ENCODE measurements at regions not wholly inside any gene's neighbourhood (a gene's known extent, or its start where the extent isn't known, plus 50 kb on each side); places are given as distances from the start of the nearest gene placed in this dataset.

GRCh38 chr6:4308364-4308763 is 173.0 kb upstream of the ECI2 start:
- CTCF ChIA-PET = no interaction called here
- DNase-seq (ENCODE audit: low read depth, low spot score) = no peak
- Histone ChIP-seq H3K4me3 (ENCODE audit: low read depth in 2 of 2, low read length in 2 of 2) (no peak overlapping the region), H3K9me3 (ENCODE audit: control insufficient read depth, insufficient read depth, low read depth, low read length) (peaks cover 30% of the 10 kb centered on the region), H3K27me3 (ENCODE audit: control insufficient read depth, insufficient read depth, low read length) (no peaks in the 10 kb centered on the region), H3K36me3 (ENCODE audit: control insufficient read depth, insufficient read depth, low read length) (no peaks in the 10 kb centered on the region), H3K4me1 (ENCODE audit: control insufficient read depth, insufficient read depth, low read length) (no peaks in the 10 kb centered on the region), H3K27ac (ENCODE audit: low read length) (no peak overlapping the region)
- ATAC-seq = no peak
- POLR2A ChIA-PET = no interaction called here
- intact Hi-C loops (cut with micrococcal nuclease; ENCODE audit: unreplicated experiment) (no loop called here), in situ Hi-C loops (cut with HindIII; ENCODE audit: low pct_unique_long_range_greater_than_20kb, low sequenced_read_pairs) (no loop called here)
- no TSS peak for BruUV-seq (replicated peaks)
- TF ChIP-seq POLR2AphosphoS5 (IDR thresholded peaks at IDR 0.05; ENCODE audit: low read depth, low read length) (no peak), SIN3A (IDR thresholded peaks at IDR 0.05; ENCODE audit: borderline replicate concordance, insufficient read depth, low read depth, low read length) (no peak), TCF7L2 (IDR thresholded peaks at IDR 0.05; ENCODE audit: low read depth, low read length) (no peak), CTCF (IDR thresholded peaks at IDR 0.05) (no peak), REST (IDR thresholded peaks at IDR 0.05; ENCODE audit: insufficient read depth in 1 of 2, low read depth in 2 of 2, low read length in 1 of 2) (no peak)

DNA sequence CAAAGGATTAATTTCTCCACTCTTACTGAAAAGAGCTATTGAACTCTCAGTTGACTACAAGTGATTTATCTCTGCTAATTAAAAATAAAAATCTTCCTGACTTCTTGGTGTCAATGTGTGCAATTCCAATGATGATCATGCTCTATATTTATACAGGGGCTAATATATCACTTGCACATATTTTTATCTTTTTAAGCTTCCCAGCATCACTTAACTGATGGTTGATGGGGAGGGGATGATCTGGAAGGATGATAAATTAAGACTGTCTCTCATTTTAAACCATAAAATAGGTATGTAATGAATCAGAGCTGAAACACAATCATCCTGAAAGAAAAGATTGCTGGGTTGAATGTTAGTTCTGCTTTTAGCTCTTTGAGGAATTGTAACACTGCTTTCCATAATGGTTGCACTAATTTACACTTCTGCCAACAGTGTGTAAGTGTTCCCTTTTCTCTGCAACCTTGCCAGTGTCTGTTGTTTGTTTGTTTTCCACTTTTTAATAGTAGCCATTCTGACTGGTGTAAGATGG is 169.6 kb upstream of the ECI2 start:
- H3K27me3 ChIP-seq (ENCODE audit: control insufficient read depth, insufficient read depth, low read length) = no peaks in the 10 kb centered on the region
- H3K27ac ChIP-seq (ENCODE audit: low read length) = no peak overlapping the region
- no peaks in the 10 kb centered on the region for H3K4me1 ChIP-seq (ENCODE audit: control insufficient read depth, insufficient read depth, low read length)
- POLR2A ChIA-PET = no interaction called here
- ATAC-seq = no peak
- intact Hi-C loops (cut with micrococcal nuclease; ENCODE audit: unreplicated experiment) (no loop called here), in situ Hi-C loops (cut with HindIII; ENCODE audit: low pct_unique_long_range_greater_than_20kb, low sequenced_read_pairs) (no loop called here)
- BruUV-seq (replicated peaks) = no TSS peak
- H3K36me3 ChIP-seq (ENCODE audit: control insufficient read depth, insufficient read depth, low read length) = no peaks in the 10 kb centered on the region
- no peak for TF ChIP-seq TCF7L2 (IDR thresholded peaks at IDR 0.05; ENCODE audit: low read depth, low read length)
- no peak for TF ChIP-seq SIN3A (IDR thresholded peaks at IDR 0.05; ENCODE audit: borderline replicate concordance, insufficient read depth, low read depth, low read length)
- TF ChIP-seq POLR2AphosphoS5 (IDR thresholded peaks at IDR 0.05; ENCODE audit: low read depth, low read length) = no peak
- no peak for TF ChIP-seq REST (IDR thresholded peaks at IDR 0.05; ENCODE audit: insufficient read depth in 1 of 2, low read depth in 2 of 2, low read length in 1 of 2)
- TF ChIP-seq CTCF (IDR thresholded peaks at IDR 0.05) = no peak
- H3K4me3 ChIP-seq (ENCODE audit: low read depth in 2 of 2, low read length in 2 of 2) = no peak overlapping the region
- CTCF ChIA-PET = no interaction called here
- 0 out of 2 replicates have a peak, but pooled peaks cover 1% of the 10 kb centered on the region for H3K9me3 ChIP-seq (ENCODE audit: control insufficient read depth, insufficient read depth, low read depth, low read length)
- DNase-seq (ENCODE audit: low read depth, low spot score) = no peak

Measured in Panc1 (cell line).